ENCODE measurements at regions not wholly inside any gene's neighbourhood (a gene's known extent, or its start where the extent isn't known, plus 50 kb on each side); places are given as distances from the start of the nearest gene placed in this dataset.

DNA sequence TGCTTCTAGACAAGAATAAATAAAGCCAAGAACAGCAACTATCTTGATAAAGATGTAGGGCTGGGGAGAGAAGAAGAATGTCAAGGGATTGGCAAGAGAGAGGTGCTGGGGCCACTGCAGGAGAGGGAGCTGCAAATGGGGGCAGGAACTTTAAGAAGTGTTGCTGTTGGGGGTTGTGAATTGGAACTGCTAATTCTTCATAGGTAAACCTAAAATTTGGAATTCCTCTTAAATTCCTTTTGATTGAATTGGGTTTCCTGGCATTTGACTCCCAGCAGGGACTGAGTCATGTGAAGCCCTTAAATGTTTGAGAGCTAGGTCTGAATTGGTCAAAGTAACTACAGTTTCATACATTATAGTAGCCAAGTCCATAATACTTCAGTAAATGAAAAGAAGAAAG lies 305.6 kb upstream of the TMTC4 start:
- TF ChIP-seq EP300 (IDR thresholded peaks at IDR 0.05) (no peak), POLR2A (IDR thresholded peaks at IDR 0.05) (no peak)
- TF ChIP-seq, protein P1, sequence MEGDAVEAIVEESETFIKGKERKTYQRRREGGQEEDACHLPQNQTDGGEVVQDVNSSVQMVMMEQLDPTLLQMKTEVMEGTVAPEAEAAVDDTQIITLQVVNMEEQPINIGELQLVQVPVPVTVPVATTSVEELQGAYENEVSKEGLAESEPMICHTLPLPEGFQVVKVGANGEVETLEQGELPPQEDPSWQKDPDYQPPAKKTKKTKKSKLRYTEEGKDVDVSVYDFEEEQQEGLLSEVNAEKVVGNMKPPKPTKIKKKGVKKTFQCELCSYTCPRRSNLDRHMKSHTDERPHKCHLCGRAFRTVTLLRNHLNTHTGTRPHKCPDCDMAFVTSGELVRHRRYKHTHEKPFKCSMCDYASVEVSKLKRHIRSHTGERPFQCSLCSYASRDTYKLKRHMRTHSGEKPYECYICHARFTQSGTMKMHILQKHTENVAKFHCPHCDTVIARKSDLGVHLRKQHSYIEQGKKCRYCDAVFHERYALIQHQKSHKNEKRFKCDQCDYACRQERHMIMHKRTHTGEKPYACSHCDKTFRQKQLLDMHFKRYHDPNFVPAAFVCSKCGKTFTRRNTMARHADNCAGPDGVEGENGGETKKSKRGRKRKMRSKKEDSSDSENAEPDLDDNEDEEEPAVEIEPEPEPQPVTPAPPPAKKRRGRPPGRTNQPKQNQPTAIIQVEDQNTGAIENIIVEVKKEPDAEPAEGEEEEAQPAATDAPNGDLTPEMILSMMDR (IDR thresholded peaks at IDR 0.05) = no peak
